IMR-90 (cell line): ENCODE measurements at regions not wholly inside any gene's neighbourhood (a gene's known extent, or its start where the extent isn't known, plus 50 kb on each side); places are given as distances from the start of the nearest gene placed in this dataset.

Experiments
- ATAC-seq: fragments of 200-7000 bp; cut with Tn5 transposase; 2 replicates; pipeline ENCODE4 v1.9.1; 2020; ENCODE audit warnings: low read depth, mild to moderate bottlenecking, moderate library complexity
- BruUV-seq: library from RNA; stranded (reverse); fragments of 400-500 nt; replicated peaks from 2 replicates; lab custom pipeline; 2021; lab: Mats Ljungman, UMichigan
- CTCF ChIA-PET: fragments of 300-600 bp; formaldehyde crosslinking; extraction: SDS; loops from one replicate; lab custom pipeline; 2021; ENCODE audit warnings: antibody characterized with exemption; lab: Yijun Ruan, JAX
- POLR2A ChIA-PET: fragments of 300-600 bp; sonication (Branson Sonifier 250); formaldehyde crosslinking; loops from one replicate; lab custom pipeline; 2022; ENCODE audit warnings: antibody characterized with exemption; ENCODE audit not compliant: unreplicated experiment; lab: Charles Lee
- DNase-seq: peaks from one replicate; pipeline ENCODE4 v3.0.0; 2013
- H2AFZ ChIP-seq: replicated peaks from 2 replicates; pipeline ENCODE3; 2013; ENCODE audit warnings: low read length, mild to moderate bottlenecking; ENCODE audit not compliant: poor library complexity
- H2AK5ac ChIP-seq: 2 replicates; pipeline ENCODE4 v1.6.1; 2013; ENCODE audit warnings: low read depth, low read length, inconsistent platforms
- H2AK9ac ChIP-seq: replicated peaks from 2 replicates; pipeline ENCODE3; 2013; ENCODE audit warnings: mild to moderate bottlenecking, low read depth, low read length, moderate library complexity; ENCODE audit not compliant: poor library complexity
- H2BK120ac ChIP-seq: 2 replicates; pipeline ENCODE4 v1.6.1; 2013; ENCODE audit warnings: low read depth, low read length, inconsistent platforms
- H2BK15ac ChIP-seq: 3 replicates; pipeline ENCODE4 v1.6.1; 2013; ENCODE audit warnings: low read depth, low read length, inconsistent platforms
- H2BK20ac ChIP-seq: 2 replicates; pipeline ENCODE4 v1.6.1; 2013; ENCODE audit warnings: low read depth, mild to moderate bottlenecking, inconsistent platforms, low read length, moderate library complexity
- H2BK5ac ChIP-seq: 2 replicates; pipeline ENCODE4 v1.6.1; 2013; ENCODE audit warnings: mild to moderate bottlenecking, low read depth, low read length, inconsistent platforms; ENCODE audit not compliant: poor library complexity, severe bottlenecking
- H3K14ac ChIP-seq: replicated peaks from 2 replicates; pipeline ENCODE4 v1.6.1; 2013; ENCODE audit warnings: low read depth, low read length, inconsistent platforms
- H3K18ac ChIP-seq: 2 replicates; pipeline ENCODE4 v1.6.1; 2013; ENCODE audit warnings: low read depth, low read length, control low read depth
- H3K23ac ChIP-seq: 2 replicates; pipeline ENCODE4 v1.6.1; 2013; ENCODE audit warnings: low read depth, low read length, inconsistent platforms
- H3K27ac ChIP-seq: 2 replicates; pipeline ENCODE4 v1.5.1; 2013; ENCODE audit warnings: mild to moderate bottlenecking, control low read depth, low read length; ENCODE audit not compliant: insufficient read depth
- H3K27me3 ChIP-seq: 2 replicates; pipeline ENCODE4 v1.6.1; 2013; ENCODE audit warnings: low read length; ENCODE audit not compliant: control insufficient read depth, insufficient read depth
- H3K36me3 ChIP-seq: 2 replicates; pipeline ENCODE4 v1.6.1; 2013; ENCODE audit warnings: low read length, mixed read lengths; ENCODE audit not compliant: control insufficient read depth, insufficient read depth
- H3K4ac ChIP-seq: 2 replicates; pipeline ENCODE4 v1.6.1; 2013; ENCODE audit warnings: low read depth, low read length, inconsistent platforms
- H3K4me1 ChIP-seq: 2 replicates; pipeline ENCODE4 v1.6.1; 2013; ENCODE audit warnings: low read length, mixed read lengths; ENCODE audit not compliant: control insufficient read depth, insufficient read depth
- H3K4me2 ChIP-seq: 2 replicates; pipeline ENCODE4 v1.6.1; 2013; ENCODE audit warnings: low read depth, mild to moderate bottlenecking, control low read depth, low read length, moderate library complexity
- H3K4me3 ChIP-seq: 2 replicates; pipeline ENCODE4 v1.5.1; 2013; ENCODE audit warnings: low read depth, mild to moderate bottlenecking, control low read depth, low read length, moderate library complexity; ENCODE audit not compliant: insufficient read depth
- H3K56ac ChIP-seq: 2 replicates; pipeline ENCODE4 v1.6.1; 2013; ENCODE audit warnings: low read length, inconsistent platforms; ENCODE audit not compliant: insufficient read depth; ENCODE audit errors: extremely low read depth
- H3K79me1 ChIP-seq, 2 experiments: 2 replicates each; pipeline ENCODE4 v1.6.1; 2013; ENCODE audit warnings: low read length in 2 of 2, inconsistent platforms in 1 of 2, low read depth in 1 of 2
- H3K9ac ChIP-seq: 2 replicates; pipeline ENCODE4 v1.6.1; 2013; ENCODE audit warnings: low read depth, low read length, control low read depth
- H3K9me1 ChIP-seq: 2 replicates; pipeline ENCODE4 v1.6.1; 2013; ENCODE audit warnings: low read length, inconsistent platforms; ENCODE audit not compliant: insufficient read depth
- H3K9me3 ChIP-seq: 2 replicates; pipeline ENCODE4 v1.6.1; 2013; ENCODE audit warnings: low read length; ENCODE audit not compliant: control insufficient read depth, insufficient read depth
- H4K20me1 ChIP-seq: 2 replicates; pipeline ENCODE4 v1.6.1; 2013; ENCODE audit warnings: low read length, inconsistent platforms; ENCODE audit not compliant: insufficient read depth
- H4K5ac ChIP-seq: 2 replicates; pipeline ENCODE4 v1.6.1; 2013; ENCODE audit warnings: mild to moderate bottlenecking, low read depth, low read length, control low read depth
- H4K8ac ChIP-seq, 2 experiments: 2 replicates each; pipeline ENCODE4 v1.6.1; 2013; ENCODE audit warnings: low read depth in 2 of 2, low read length in 2 of 2, control low read depth in 1 of 2, inconsistent platforms in 1 of 2
- H4K91ac ChIP-seq: 2 replicates; pipeline ENCODE4 v1.6.1; 2013; ENCODE audit warnings: low read depth, low read length, inconsistent platforms; ENCODE audit not compliant: insufficient read depth
- FOS ChIP-seq: fragments of 150-350 bp; IDR thresholded peaks from 2 replicates; pipeline ENCODE4 v1.6.1; 2016; ENCODE audit warnings: low read depth, low read length
- MAFK ChIP-seq: IDR thresholded peaks from 2 replicates; pipeline ENCODE4 v1.6.1; 2012; ENCODE audit warnings: low read depth, low read length, improper control_type of control experiment
- WGBS, 2 experiments: methylation state at CpG; one replicate each; pipeline versions ENCODE4 v1.1.5 to v1.1.7; 2013; ENCODE audit warnings: missing lambda C conversion rate in 2 of 2; ENCODE audit not compliant: insufficient read length in 1 of 2; ENCODE audit errors: extremely low coverage in 2 of 2; 5-methylcytosine and 5-hydroxymethylcytosine counted together
- dilution Hi-C: fragments of 300-500 bp; cut with HindIII; formaldehyde crosslinking; loops from one replicate; pipeline ENCODE4 v1.14.3; 2018; ENCODE audit warnings: low sequenced_read_pairs; ENCODE audit not compliant: unreplicated experiment
- in situ Hi-C: fragments of 300-500 bp; cut with MboI; formaldehyde crosslinking; loops from 3 replicates; pipeline ENCODE4 v1.14.3; 2019; ENCODE audit warnings: low sequenced_read_pairs, inconsistent platforms, mixed read lengths
- intact Hi-C: fragments of 100-400 bp; cut with micrococcal nuclease; formaldehyde crosslinking; loops from 2 replicates; pipeline ENCODE4 v1.10.0; 2022

DNA sequence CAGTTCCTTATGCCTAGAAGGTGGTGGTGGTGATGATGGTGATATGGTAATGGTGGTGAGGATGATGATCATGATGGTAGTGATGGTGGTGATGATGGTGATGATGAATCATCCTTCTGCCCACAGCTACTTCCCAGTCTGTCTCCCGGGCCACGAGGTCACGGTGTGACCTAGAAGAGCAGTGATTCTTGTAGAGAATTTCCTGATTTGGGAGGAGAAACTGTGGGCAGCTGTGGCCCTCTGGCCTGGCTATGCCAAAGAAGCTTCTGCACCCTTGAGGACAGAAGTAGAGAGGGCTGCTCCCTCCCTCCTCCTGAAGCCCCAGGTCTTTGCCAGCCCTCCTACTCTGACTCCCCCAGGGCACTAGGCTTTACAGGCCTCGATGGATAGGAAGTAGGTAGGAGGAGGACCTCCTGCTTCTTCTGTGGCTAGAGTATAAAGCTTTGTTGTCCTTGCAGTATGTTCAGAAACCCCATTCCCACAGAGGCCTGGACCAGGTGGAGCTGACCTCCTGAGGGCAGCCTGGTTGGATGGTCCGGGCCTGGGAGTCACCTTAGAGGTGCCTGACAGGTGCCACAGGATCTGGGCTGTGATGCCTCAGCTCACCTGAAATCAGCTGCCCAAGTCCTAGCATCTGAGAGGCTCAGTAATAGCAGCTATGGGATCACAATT lies 57.9 kb upstream of the EPAS1 start:
- H4K91ac ChIP-seq = no peak overlapping the region
- no peak overlapping the region for H3K4me2 ChIP-seq
- no peak overlapping the region for H3K27ac ChIP-seq
- no peak overlapping the region for H3K23ac ChIP-seq
- no peak overlapping the region for H3K18ac ChIP-seq
- TF ChIP-seq MAFK (no peak), FOS (0 out of 2 replicates have a peak, but pooled peaks have one; percentile 4)
- peaks cover 7% of the 10 kb centered on the region; the same call in 1 of the 2 replicates for H3K27me3 ChIP-seq
- no peaks in the 10 kb centered on the region for H3K4me1 ChIP-seq
- no peak overlapping the region for H4K5ac ChIP-seq
- CTCF ChIA-PET = interaction anchor here (0.6 kb wide), 1 partner anchor 145 kb away, joined by 4 read pairs; no protein-coding TSS in a partner anchor
- no peak overlapping the region for H4K8ac ChIP-seq
- H3K4ac ChIP-seq = no peak overlapping the region
- H2AFZ ChIP-seq = peak overlapping the region; percentile 41
- H2AK5ac ChIP-seq = no peak overlapping the region
- dilution Hi-C loops (no loop called here), intact Hi-C loops (no loop called here), in situ Hi-C loops (no loop called here)
- no peaks in the 10 kb centered on the region for H3K79me1 ChIP-seq
- no peak overlapping the region for H2BK15ac ChIP-seq
- no peak overlapping the region for H2BK120ac ChIP-seq
- no peak overlapping the region for H3K14ac ChIP-seq
- no peak overlapping the region for H3K4me3 ChIP-seq
- H3K9ac ChIP-seq = no peak overlapping the region
- no peak overlapping the region for H2AK9ac ChIP-seq
- no peak for DNase-seq
- no peak for ATAC-seq
- no peak overlapping the region for H2BK5ac ChIP-seq
- POLR2A ChIA-PET = no interaction called here
- no peaks in the 10 kb centered on the region for H4K20me1 ChIP-seq
- no TSS peak for BruUV-seq
- H3K9me3 ChIP-seq = peaks cover 2% of the 10 kb centered on the region; the same call in 1 of the 2 replicates
- H2BK20ac ChIP-seq = no peak overlapping the region
- no peak overlapping the region for H3K56ac ChIP-seq
- 83% methylated on average over 1 of the region's 5 CpGs; no CpG with 5 or more reads in 1 of the 2 experiments for WGBS, 2 experiments
- no peaks in the 10 kb centered on the region for H3K36me3 ChIP-seq
- no peaks in the 10 kb centered on the region for H3K9me1 ChIP-seq
